GM12878 (cell line): ENCODE measurements at regions not wholly inside any gene's neighbourhood (a gene's known extent, or its start where the extent isn't known, plus 50 kb on each side); places are given as distances from the start of the nearest gene placed in this dataset.

ENCODE experiments used
- ATAC-seq: fragments of 200-7000 bp; cut with Tn5 transposase; 3 replicates; pipeline ENCODE4 v1.9.1; 2020; ENCODE audit warnings: mild to moderate bottlenecking, moderate library complexity
- BruUV-seq: library from RNA; stranded (reverse); fragments of 400-500 nt; replicated peaks from 2 replicates; lab custom pipeline; 2021; lab: Mats Ljungman, UMichigan
- CTCF ChIA-PET: fragments of 300-600 bp; sonication (Branson Sonifier 250); formaldehyde crosslinking; extraction: SDS; loops from one replicate; lab custom pipeline; 2021; ENCODE audit warnings: inconsistent platforms; lab: Yijun Ruan, JAX
- POLR2A ChIA-PET: fragments of 350-600 bp; formaldehyde crosslinking; extraction: SDS; loops from one replicate; lab custom pipeline; 2021; ENCODE audit warnings: inconsistent platforms; lab: Charles Lee
- RAD21 ChIA-PET: fragments of 300-600 bp; sonication (Branson Sonifier 250); formaldehyde crosslinking; loops from one replicate; lab custom pipeline; 2023; ENCODE audit warnings: antibody characterized with exemption; ENCODE audit not compliant: unreplicated experiment; lab: Charles Lee
- SMC1A ChIA-PET: fragments of 300-600 bp; sonication (Branson Sonifier 250); formaldehyde crosslinking; loops from one replicate; lab custom pipeline; 2023; ENCODE audit not compliant: unreplicated experiment, uncharacterized antibody; lab: Charles Lee
- DNase-seq: peaks from one replicate; pipeline ENCODE4 v3.0.0-alpha.2; 2011; ENCODE audit warnings: low read depth, low spot score
- FAIRE-seq: peaks from 3 replicates; lab custom pipeline; 2011; peaks lifted over from hg19 to GRCh38; lab: Jason Lieb, UNC
- H2AFZ ChIP-seq: 2 replicates; pipeline ENCODE4 v1.6.0; 2011; ENCODE audit warnings: low read depth, low read length, control low read depth; ENCODE audit not compliant: control insufficient read depth
- H3K27ac ChIP-seq: 2 replicates; pipeline ENCODE4 v1.5.1; 2011; ENCODE audit warnings: control low read depth; ENCODE audit not compliant: control insufficient read depth, insufficient read depth
- H3K27me3 ChIP-seq, 2 experiments: replicated peaks in 1 of 2; 2 replicates each; pipeline versions ENCODE4 v1.6.0 to v1.6.1; 2011; ENCODE audit warnings: low read length in 1 of 2; ENCODE audit not compliant: control insufficient read depth in 2 of 2, insufficient read depth in 2 of 2
- H3K36me3 ChIP-seq, 2 experiments: 2 replicates each; pipeline ENCODE4 v1.5.1; 2011; ENCODE audit warnings: low read length in 1 of 2; ENCODE audit not compliant: control insufficient read depth in 2 of 2, insufficient read depth in 2 of 2
- H3K4me1 ChIP-seq: 2 replicates; pipeline ENCODE4 v1.6.1; 2011; ENCODE audit warnings: mild to moderate bottlenecking, low read length, moderate library complexity, mixed read lengths; ENCODE audit not compliant: control insufficient read depth, insufficient read depth
- H3K4me2 ChIP-seq: 2 replicates; pipeline ENCODE4 v1.6.0; 2011; ENCODE audit warnings: control low read depth; ENCODE audit not compliant: control insufficient read depth, insufficient read depth
- H3K4me3 ChIP-seq: fragments of 200-600 bp; sonication (generic); 2 replicates; pipeline ENCODE4 v1.5.1; 2016
- H3K79me2 ChIP-seq: 2 replicates; pipeline ENCODE4 v1.6.0; 2011; ENCODE audit warnings: low read length; ENCODE audit not compliant: control insufficient read depth, insufficient read depth
- H3K9ac ChIP-seq: 2 replicates; pipeline ENCODE4 v1.8.0; 2011; ENCODE audit warnings: low read length, control low read depth, mixed read lengths; ENCODE audit not compliant: control insufficient read depth, insufficient read depth
- H3K9me3 ChIP-seq: replicated peaks from 3 replicates; pipeline ENCODE4 v1.5.1; 2011; ENCODE audit warnings: mild to moderate bottlenecking, low read length; ENCODE audit not compliant: control insufficient read depth, insufficient read depth
- H4K20me1 ChIP-seq: 2 replicates; pipeline ENCODE4 v1.6.0; 2011; ENCODE audit not compliant: control insufficient read depth, insufficient read depth
- FOXM1 ChIP-seq: IDR thresholded peaks from 2 replicates; pipeline ENCODE4 v1.6.1; 2012; ENCODE audit warnings: low read depth, mild to moderate bottlenecking, inconsistent platforms, low read length, moderate library complexity
- HDAC6 ChIP-seq: fragments of 200-600 bp; sonication (generic); IDR thresholded peaks from one replicate; pipeline ENCODE4 v1.8.0; 2017; ENCODE audit warnings: antibody characterized with exemption; ENCODE audit not compliant: unreplicated experiment
- IKZF1 ChIP-seq: fragments of 450-650 bp; conservative IDR thresholded peaks from 2 replicates; pipeline ENCODE4 v1.6.1; 2017; ENCODE audit warnings: antibody characterized with exemption, mild to moderate bottlenecking
- KDM1A ChIP-seq: fragments of 200-600 bp; sonication (generic); IDR thresholded peaks from 2 replicates; pipeline ENCODE4 v1.6.1; 2016; ENCODE audit warnings: borderline replicate concordance
- MYB ChIP-seq: fragments of 150-350 bp; IDR thresholded peaks from 2 replicates; pipeline ENCODE4 v1.6.1; 2014; ENCODE audit warnings: mild to moderate bottlenecking, low read depth, low read length, borderline replicate concordance
- NR2F1 ChIP-seq: fragments of 450-650 bp; conservative IDR thresholded peaks from 2 replicates; pipeline ENCODE4 v1.6.1; 2017; ENCODE audit warnings: mild to moderate bottlenecking
- RAD21 ChIP-seq: IDR thresholded peaks from 2 replicates; pipeline ENCODE4 v1.6.1; 2011; ENCODE audit warnings: mild to moderate bottlenecking, low read depth, low read length, moderate library complexity; ENCODE audit not compliant: insufficient read depth
- RB1 ChIP-seq: fragments of 450-650 bp; formaldehyde crosslinking; IDR thresholded peaks from 2 replicates; pipeline ENCODE4 v1.6.1; 2017; ENCODE audit warnings: mild to moderate bottlenecking, borderline replicate concordance
- SMAD1 ChIP-seq: fragments of 450-650 bp; IDR thresholded peaks from 2 replicates; pipeline ENCODE4 v1.6.1; 2018; ENCODE audit warnings: mild to moderate bottlenecking, low read depth; ENCODE audit not compliant: partially characterized antibody
- ZNF384 ChIP-seq: IDR thresholded peaks from 2 replicates; pipeline ENCODE4 v1.6.1; 2012; ENCODE audit warnings: low read depth, mild to moderate bottlenecking, low read length, improper control_type of control experiment, borderline replicate concordance
- WGBS: methylation state at CpG from one replicate; pipeline ENCODE4 v1.1.6; 2016; ENCODE audit warnings: low lambda C conversion rate; ENCODE audit not compliant: insufficient replicate concordance, insufficient coverage; ENCODE audit errors: missing lambda C conversion rate; 5-methylcytosine and 5-hydroxymethylcytosine counted together
- in situ Hi-C: fragments of 300-500 bp; cut with MboI; formaldehyde crosslinking; loops from 9 replicates; pipeline ENCODE4 v1.14.3; 2018; ENCODE audit warnings: mixed read lengths
- intact Hi-C: fragments of 100-400 bp; cut with micrococcal nuclease; formaldehyde crosslinking; loops from one replicate; pipeline ENCODE4 v1.14.2; 2022; ENCODE audit not compliant: unreplicated experiment
- TF ChIP-seq, protein P1 (sequence below): IDR thresholded peaks from 2 replicates; pipeline ENCODE4 v1.6.1; 2012; ENCODE audit warnings: improper control_type of control experiment, low read depth, low read length; ENCODE audit not compliant: insufficient replicate concordance

DNA sequence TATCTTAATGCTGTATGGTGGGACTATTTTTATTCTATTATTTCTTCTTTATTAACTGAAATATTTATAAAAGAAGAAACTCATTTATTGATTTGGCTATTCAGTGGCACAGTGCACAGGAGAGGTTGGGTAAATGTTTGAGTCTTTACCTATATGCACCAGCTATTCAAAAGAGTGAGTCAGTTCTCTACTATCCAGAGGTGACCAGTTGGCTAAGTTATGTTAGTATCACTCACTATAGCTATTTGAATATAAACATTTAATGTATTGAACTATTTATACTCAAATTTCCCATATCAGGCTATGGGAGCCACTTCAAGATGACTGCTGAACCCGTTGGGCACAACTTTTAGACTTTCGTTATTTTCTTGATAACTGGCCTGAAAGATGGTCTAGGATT, 106.1 kb upstream of the VEGFC start:
- ATAC-seq: no peak
- ChIA-PET CTCF (no interaction called here), POLR2A (no interaction called here), SMC1A (no interaction called here), RAD21 (interaction anchor here (1.0 kb wide), 1 partner anchor 149 kb away, joined by 3 read pairs; no protein-coding TSS in a partner anchor)
- TF ChIP-seq IKZF1 (no peak), RB1 (no peak), FOXM1 (no peak), RAD21 (no peak), KDM1A (no peak), MYB (no peak), HDAC6 (no peak), SMAD1 (no peak), NR2F1 (no peak), ZNF384 (no peak)
- TF ChIP-seq, protein P1, sequence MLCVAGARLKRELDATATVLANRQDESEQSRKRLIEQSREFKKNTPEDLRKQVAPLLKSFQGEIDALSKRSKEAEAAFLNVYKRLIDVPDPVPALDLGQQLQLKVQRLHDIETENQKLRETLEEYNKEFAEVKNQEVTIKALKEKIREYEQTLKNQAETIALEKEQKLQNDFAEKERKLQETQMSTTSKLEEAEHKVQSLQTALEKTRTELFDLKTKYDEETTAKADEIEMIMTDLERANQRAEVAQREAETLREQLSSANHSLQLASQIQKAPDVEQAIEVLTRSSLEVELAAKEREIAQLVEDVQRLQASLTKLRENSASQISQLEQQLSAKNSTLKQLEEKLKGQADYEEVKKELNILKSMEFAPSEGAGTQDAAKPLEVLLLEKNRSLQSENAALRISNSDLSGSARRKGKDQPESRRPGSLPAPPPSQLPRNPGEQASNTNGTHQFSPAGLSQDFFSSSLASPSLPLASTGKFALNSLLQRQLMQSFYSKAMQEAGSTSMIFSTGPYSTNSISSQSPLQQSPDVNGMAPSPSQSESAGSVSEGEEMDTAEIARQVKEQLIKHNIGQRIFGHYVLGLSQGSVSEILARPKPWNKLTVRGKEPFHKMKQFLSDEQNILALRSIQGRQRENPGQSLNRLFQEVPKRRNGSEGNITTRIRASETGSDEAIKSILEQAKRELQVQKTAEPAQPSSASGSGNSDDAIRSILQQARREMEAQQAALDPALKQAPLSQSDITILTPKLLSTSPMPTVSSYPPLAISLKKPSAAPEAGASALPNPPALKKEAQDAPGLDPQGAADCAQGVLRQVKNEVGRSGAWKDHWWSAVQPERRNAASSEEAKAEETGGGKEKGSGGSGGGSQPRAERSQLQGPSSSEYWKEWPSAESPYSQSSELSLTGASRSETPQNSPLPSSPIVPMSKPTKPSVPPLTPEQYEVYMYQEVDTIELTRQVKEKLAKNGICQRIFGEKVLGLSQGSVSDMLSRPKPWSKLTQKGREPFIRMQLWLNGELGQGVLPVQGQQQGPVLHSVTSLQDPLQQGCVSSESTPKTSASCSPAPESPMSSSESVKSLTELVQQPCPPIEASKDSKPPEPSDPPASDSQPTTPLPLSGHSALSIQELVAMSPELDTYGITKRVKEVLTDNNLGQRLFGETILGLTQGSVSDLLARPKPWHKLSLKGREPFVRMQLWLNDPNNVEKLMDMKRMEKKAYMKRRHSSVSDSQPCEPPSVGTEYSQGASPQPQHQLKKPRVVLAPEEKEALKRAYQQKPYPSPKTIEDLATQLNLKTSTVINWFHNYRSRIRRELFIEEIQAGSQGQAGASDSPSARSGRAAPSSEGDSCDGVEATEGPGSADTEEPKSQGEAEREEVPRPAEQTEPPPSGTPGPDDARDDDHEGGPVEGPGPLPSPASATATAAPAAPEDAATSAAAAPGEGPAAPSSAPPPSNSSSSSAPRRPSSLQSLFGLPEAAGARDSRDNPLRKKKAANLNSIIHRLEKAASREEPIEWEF: no peak
- no TSS peak for BruUV-seq
- Histone ChIP-seq H3K9me3 (no peaks in the 10 kb centered on the region), H3K27ac (no peak overlapping the region), H3K9ac (no peak overlapping the region), H3K79me2 (no peaks in the 10 kb centered on the region), H4K20me1 (no peaks in the 10 kb centered on the region), H3K4me2 (no peak overlapping the region), H3K36me3 (no peaks in the 10 kb centered on the region), H3K27me3 (no peaks in the 10 kb centered on the region), H2AFZ (no peak overlapping the region), H3K4me3 (no peak overlapping the region), H3K4me1 (no peaks in the 10 kb centered on the region)
- intact Hi-C loops (no loop called here), in situ Hi-C loops (no loop called here)
- no peak for DNase-seq
- no peak for FAIRE-seq
- 20% methylated on average over 2 of the region's 2 CpGs for WGBS
